Adrenal gland (tissue), 9 donors: ENCODE measurements at regions not wholly inside any gene's neighbourhood (a gene's known extent, or its start where the extent isn't known, plus 50 kb on each side); places are given as distances from the start of the nearest gene placed in this dataset.

ENCODE experiments used
- DNase-seq, 7 donors: peaks; one replicate each; pipeline ENCODE4 v3.0.0-alpha.2; 2019 to 2020
- H3K27ac ChIP-seq, 5 donors: fragments of 200-600 bp; sonication (generic) in 4 of 5; 1 replicate in 3 of 5; 2 replicates in 2 of 5; pipeline versions ENCODE4 v1.5.1 to v1.8.0; 2016 to 2020; ENCODE audit warnings: mild to moderate bottlenecking in 1 of 5
- H3K27me3 ChIP-seq: fragments of 200-600 bp; 2 replicates; pipeline ENCODE4 v1.8.0; 2021
- H3K36me3 ChIP-seq, 2 donors: fragments of 200-600 bp; replicated peaks in 1 of 2; 1 replicate in 1 of 2; 2 replicates in 1 of 2; pipeline versions ENCODE4 v1.5.1 to v1.8.0; 2018 to 2022
- H3K4me1 ChIP-seq, 2 donors: fragments of 200-600 bp; replicated peaks in 1 of 2; 1 replicate in 1 of 2; 2 replicates in 1 of 2; pipeline versions ENCODE4 v1.5.1 to v1.8.0; 2018 to 2021
- H3K4me3 ChIP-seq, 4 donors: fragments of 200-600 bp; sonication (generic) in 3 of 4; one replicate each; pipeline ENCODE4 v1.5.1; 2016 to 2018
- H3K9me3 ChIP-seq, 3 donors: fragments of 200-600 bp; sonication (generic) in 1 of 3; replicated peaks in 1 of 3; 1 replicate in 2 of 3; 2 replicates in 1 of 3; pipeline versions ENCODE4 v1.5.1 to v1.8.0; 2016 to 2021
- CTCF ChIP-seq, 6 experiments: fragments of 450-650 bp in 4 of 6; fragments of 200-600 bp in 2 of 6; sonication (generic) in 1 of 6; IDR thresholded peaks; 1 replicate in 5 of 6; 2 replicates in 1 of 6; pipeline versions ENCODE4 v1.5.1 to v1.8.0; 2016 to 2021; ENCODE audit warnings: antibody characterized with exemption in 6 of 6, mild to moderate bottlenecking in 2 of 6, moderate library complexity in 1 of 6
- POLR2A ChIP-seq, 2 donors: fragments of 450-650 bp; IDR thresholded peaks; one replicate each; pipeline ENCODE4 v1.6.1; 2017; ENCODE audit warnings: antibody characterized with exemption in 2 of 2, mild to moderate bottlenecking in 2 of 2, moderate library complexity in 1 of 2
- WGBS, 4 donors: extraction: QIAGEN DNeasy Blood & Tissue Kit in 2 of 4; methylation state at CpG; one replicate each; pipeline versions ENCODE4 v1.1.5 to v1.1.7; 2013 to 2017; 5-methylcytosine and 5-hydroxymethylcytosine counted together
- intact Hi-C, 2 donors: fragments of 100-400 bp; cut with DNase I; formaldehyde crosslinking; loops; one replicate each; pipeline versions ENCODE4 v1.14.1 to v1.15.0; 2022 to 2023
- donor health status: healthy with polysubstance abuse.
- donor health status: Bipolar disorder and iron deficiency.
- donor health status: DM: yes; HTN: yes; CAD: no.
- donor health status: DM: no; HTN: no; CAD: no.
- donor health status: DM: no; HTN: no; CAD: no.

GRCh38 chr9:31677415-31677814 lies 707.0 kb upstream of the ACO1 start:
- Histone ChIP-seq H3K36me3 (no peaks in the 10 kb centered on the region), H3K4me3 (no peak overlapping the region), H3K4me1 (no peaks in the 10 kb centered on the region), H3K27me3 (no peaks in the 10 kb centered on the region), H3K27ac (no peak overlapping the region), H3K9me3 (no peaks in the 10 kb centered on the region)
- WGBS, 4 donors, result 68 to 77% (median 70%) methylated on average over 2 of the region's 2 CpGs
- no peak for TF ChIP-seq POLR2A (IDR thresholded peaks at IDR 0.05)
- TF ChIP-seq CTCF (IDR thresholded peaks at IDR 0.05), result no peak
- intact Hi-C loops, result no loop called here
- no peak for DNase-seq

- Histone ChIP-seq H3K27me3 (no peaks in the 10 kb centered on the region), H3K4me1 (no peaks in the 10 kb centered on the region), H3K36me3 (no peaks in the 10 kb centered on the region), H3K9me3 (no peaks in the 10 kb centered on the region), H3K27ac (no peak overlapping the region), H3K4me3 (no peak overlapping the region)
- no peak for DNase-seq
- intact Hi-C loops, result no loop called here
- WGBS, 4 donors, result 72 to 82% (median 78%) methylated on average over 2 of the region's 2 CpGs
- no peak for TF ChIP-seq CTCF (IDR thresholded peaks at IDR 0.05)
- no peak for TF ChIP-seq POLR2A (IDR thresholded peaks at IDR 0.05)
These were observed 706.6 kb upstream of the ACO1 start for GRCh38 chr9:31677877-31678276.

- 31 to 52% (median 39%) methylated on average over 2 of the region's 2 CpGs for WGBS, 4 donors
These were observed 701.3 kb upstream of the ACO1 start for GRCh38 chr9:31683116-31683515.

GRCh38 chr9:31697956-31698355 lies 686.5 kb upstream of the ACO1 start:
- WGBS, 4 donors, result 90 to 96% (median 93%) methylated on average over 2 of the region's 2 CpGs
- H3K27ac ChIP-seq, result no peak overlapping the region
- H3K4me1 ChIP-seq, result no peaks in the 10 kb centered on the region
- no peaks in the 10 kb centered on the region for H3K36me3 ChIP-seq
- intact Hi-C loops, result no loop called here
- no peaks in the 10 kb centered on the region for H3K9me3 ChIP-seq
- no peak for TF ChIP-seq POLR2A (IDR thresholded peaks at IDR 0.05)
- TF ChIP-seq CTCF (IDR thresholded peaks at IDR 0.05), result no peak
- H3K27me3 ChIP-seq, result no peaks in the 10 kb centered on the region
- no peak overlapping the region for H3K4me3 ChIP-seq
- DNase-seq, result no peak

More at GRCh38 chr9:31683116-31683515, 701.3 kb upstream of the ACO1 start:
- TF ChIP-seq POLR2A (IDR thresholded peaks at IDR 0.05) (no peak), CTCF (IDR thresholded peaks at IDR 0.05) (no peak)
- H3K9me3 ChIP-seq, result no peaks in the 10 kb centered on the region
- H3K4me1 ChIP-seq, result no peaks in the 10 kb centered on the region
- intact Hi-C loops, result no loop called here
- no peak overlapping the region for H3K27ac ChIP-seq
- no peaks in the 10 kb centered on the region for H3K27me3 ChIP-seq
- no peaks in the 10 kb centered on the region for H3K36me3 ChIP-seq
- no peak for DNase-seq
- no peak overlapping the region for H3K4me3 ChIP-seq
